H7 (cell line): ENCODE measurements at regions not wholly inside any gene's neighbourhood (a gene's known extent, or its start where the extent isn't known, plus 50 kb on each side); places are given as distances from the start of the nearest gene placed in this dataset.
A peak's percentile ranks its signal among the peaks of the same experiment; 100 is the strongest.

ENCODE experiments used
- DNase-seq: peaks from one replicate; pipeline ENCODE4 v3.0.0; 2012
- H3K27me3 ChIP-seq: 2 replicates; pipeline ENCODE4 v1.6.0; 2011; ENCODE audit warnings: mild to moderate bottlenecking, low read length; ENCODE audit not compliant: control insufficient read depth, insufficient read depth
- H3K36me3 ChIP-seq: replicated peaks from 2 replicates; pipeline ENCODE4 v1.5.1; 2011; ENCODE audit warnings: low read length; ENCODE audit not compliant: control insufficient read depth, insufficient read depth
- H3K4me3 ChIP-seq: 2 replicates; pipeline ENCODE4 v1.5.1; 2011; ENCODE audit warnings: low read depth, mild to moderate bottlenecking, control low read depth, low read length, moderate library complexity; ENCODE audit not compliant: insufficient read depth

DNA sequence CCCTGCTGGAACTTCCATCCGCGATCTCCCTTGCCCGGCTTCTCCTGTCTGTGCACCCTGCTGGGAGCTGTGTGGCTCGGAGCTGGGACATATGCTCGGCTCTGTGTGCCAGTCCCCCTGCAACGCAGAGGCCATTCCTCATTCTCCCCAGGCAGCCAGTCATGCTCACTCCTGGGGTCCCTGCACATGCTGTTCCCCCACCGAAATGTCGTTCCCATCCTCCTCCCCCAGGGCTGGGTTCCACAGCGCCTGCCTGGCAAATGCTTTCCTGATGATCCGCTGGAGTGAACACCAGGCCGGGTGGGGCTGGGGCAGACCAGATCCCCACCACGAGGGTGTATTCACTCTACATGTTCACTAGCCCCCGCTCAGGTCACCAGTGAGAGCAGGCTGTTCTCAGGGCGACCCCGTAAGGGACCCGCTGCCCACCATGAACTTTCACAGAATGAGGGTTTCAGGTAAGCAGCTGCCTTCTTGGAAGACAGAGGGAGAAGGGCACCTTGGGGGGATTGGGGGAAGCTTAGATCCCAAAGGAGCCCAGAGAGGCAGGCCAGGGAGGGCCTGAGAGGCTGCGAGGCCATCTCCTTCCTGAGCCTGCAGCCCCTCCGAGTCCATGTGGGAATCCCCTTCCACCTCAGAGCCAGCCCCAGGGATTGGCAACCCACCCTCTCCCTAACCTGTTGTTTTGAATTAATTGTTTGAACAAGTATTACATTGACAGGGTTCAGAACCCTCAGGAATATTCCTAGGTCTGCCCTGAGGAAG is 88.7 kb upstream of the IQSEC1 start:
- DNase-seq = peak; percentile 66
- no peaks in the 10 kb centered on the region for H3K27me3 ChIP-seq
- H3K36me3 ChIP-seq = no peaks in the 10 kb centered on the region
- no peak overlapping the region for H3K4me3 ChIP-seq

DNA sequence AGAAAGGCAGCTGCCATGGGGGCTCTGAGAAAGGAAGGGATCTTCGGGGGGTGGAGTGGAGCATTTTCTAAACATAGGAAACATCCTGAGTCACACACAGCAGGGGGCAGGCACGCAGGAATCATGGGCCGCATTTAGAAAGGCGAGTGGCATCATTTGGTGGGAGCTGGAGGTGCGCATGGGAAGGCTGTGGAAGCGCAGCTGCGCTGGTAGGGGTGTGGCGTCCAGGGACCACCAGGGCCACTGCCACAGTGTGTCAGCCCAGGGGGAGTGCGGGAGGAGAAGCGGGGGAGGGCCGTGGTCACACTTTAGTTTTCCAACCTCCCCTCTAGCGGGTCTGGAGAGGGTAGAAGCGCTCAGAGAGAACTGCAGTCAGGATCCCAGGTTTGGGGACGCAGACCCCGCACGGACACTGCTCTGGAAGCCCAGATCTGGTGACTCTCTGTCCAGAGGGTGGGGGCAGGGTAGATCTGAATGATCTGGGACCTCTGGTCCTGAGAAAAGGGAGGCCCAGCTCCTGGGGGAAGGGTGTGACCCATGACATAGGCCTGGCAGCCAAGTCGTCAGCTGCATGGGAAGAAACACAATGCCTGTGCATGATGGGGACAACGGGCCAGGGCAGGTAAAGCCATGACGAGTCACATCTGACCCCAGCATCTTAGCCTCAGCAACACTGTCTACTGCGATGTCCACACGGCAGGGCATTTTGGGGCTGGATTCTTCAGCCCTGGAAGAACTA is 88.0 kb upstream of the IQSEC1 start:
- Histone ChIP-seq H3K27me3 (no peaks in the 10 kb centered on the region), H3K4me3 (no peak overlapping the region), H3K36me3 (no peaks in the 10 kb centered on the region)
- peak; percentile 71 for DNase-seq

DNA sequence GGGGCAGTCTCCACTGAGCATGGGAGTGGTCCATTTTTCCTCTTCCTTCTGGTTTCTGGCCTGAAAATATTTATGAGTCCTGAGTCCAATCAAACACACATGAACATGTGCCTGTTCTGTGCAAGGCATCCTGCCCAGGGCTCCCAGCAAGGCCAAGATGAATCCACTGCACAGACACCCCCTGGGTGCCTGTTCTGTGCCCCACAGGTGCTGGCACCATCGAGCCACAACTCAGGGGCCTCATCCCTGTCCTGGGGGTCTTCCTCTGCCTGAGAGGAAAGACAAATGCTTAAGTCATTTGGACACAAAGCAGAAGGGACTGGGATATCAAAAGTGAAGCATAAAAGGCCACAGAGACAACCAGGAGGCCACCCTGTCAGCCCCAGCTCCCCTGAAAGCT is 87.4 kb upstream of the IQSEC1 start:
- Histone ChIP-seq H3K36me3 (no peaks in the 10 kb centered on the region), H3K27me3 (no peaks in the 10 kb centered on the region), H3K4me3 (no peak overlapping the region)
- DNase-seq = no peak

DNA sequence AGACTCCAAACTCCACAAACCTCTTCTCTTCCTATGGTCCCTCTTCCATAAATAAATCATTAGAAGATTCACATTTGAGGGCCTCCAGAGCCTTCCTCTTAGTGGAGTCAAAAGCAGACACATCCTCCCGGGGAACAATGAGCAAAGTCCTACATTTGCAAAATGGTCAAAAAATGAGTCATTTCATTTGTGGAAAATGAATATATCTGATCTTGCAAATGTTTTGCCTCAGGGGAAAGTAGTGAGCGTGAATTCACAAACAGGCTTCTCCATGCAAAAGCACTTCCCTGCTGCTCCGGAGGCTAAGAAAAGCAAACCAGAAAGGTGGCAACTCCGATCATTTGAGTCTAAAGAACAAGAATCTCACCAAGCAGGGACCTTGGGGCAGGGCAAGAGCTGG is 86.7 kb upstream of the IQSEC1 start:
- Histone ChIP-seq H3K36me3 (no peaks in the 10 kb centered on the region), H3K27me3 (no peaks in the 10 kb centered on the region), H3K4me3 (no peak overlapping the region)
- no peak for DNase-seq

DNA sequence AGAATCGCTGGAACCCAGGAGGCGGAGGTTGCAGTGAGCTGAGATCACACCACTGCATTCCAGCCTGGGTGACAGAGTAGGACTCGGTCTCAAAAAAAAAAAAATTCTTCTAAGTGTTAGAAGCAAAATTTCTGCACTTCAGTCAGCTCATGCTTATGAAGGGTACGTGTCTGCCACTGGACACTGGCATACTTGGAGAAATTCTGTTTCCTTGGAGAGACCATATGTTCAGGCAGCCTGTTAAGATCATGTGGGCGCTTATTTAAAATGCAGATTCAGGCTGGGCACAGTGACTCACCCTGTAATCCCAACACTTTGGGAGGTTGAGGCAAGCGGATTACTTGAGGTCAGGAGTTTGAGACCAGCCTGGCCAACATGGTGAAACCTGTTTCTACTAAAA is 85.6 kb upstream of the IQSEC1 start:
- no peak for DNase-seq
- H3K27me3 ChIP-seq = no peaks in the 10 kb centered on the region
- H3K36me3 ChIP-seq = no peaks in the 10 kb centered on the region
- H3K4me3 ChIP-seq = no peak overlapping the region

DNA sequence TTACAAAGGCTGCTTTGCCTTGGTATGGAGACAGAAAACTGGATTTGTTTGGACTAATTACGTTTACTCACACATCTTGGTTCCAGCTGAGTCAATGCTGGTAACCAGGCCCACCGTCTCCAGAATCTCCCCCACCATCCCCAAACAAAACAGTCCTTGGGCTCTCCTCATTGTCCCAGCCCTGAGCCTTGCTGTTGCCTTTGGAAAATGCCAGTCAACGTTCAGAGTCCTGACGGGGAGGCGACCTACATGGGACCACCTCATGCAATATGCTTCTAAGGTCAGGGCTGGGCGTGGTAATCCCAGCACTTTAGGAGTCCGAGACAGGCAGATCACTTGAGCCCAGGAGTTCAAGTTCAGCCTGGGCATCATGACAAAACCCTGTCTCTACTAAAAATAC is 85.2 kb upstream of the IQSEC1 start:
- H3K27me3 ChIP-seq = no peaks in the 10 kb centered on the region
- H3K36me3 ChIP-seq = no peaks in the 10 kb centered on the region
- no peak for DNase-seq
- no peak overlapping the region for H3K4me3 ChIP-seq

DNA sequence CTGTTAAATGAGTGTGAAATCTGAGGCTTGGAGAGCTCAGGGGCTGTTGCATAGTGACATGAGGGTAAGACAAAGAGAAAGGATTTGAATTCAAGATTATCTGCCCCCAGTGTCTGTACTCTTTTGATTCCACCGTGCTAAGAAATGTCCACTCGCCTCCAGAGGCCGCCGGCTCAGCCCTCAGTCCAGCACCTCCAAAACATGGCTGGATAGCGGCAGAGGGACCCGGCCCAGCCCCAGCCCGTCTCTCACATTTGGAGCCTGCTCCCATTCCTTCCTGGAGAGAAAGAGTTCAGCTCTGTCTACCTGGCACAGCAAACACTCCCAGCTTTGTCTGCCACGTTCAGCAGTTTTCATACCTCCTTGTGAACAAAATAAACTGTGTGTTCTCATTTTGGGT is 84.8 kb upstream of the IQSEC1 start:
- Histone ChIP-seq H3K36me3 (no peaks in the 10 kb centered on the region), H3K27me3 (no peaks in the 10 kb centered on the region), H3K4me3 (no peak overlapping the region)
- DNase-seq = no peak

DNA sequence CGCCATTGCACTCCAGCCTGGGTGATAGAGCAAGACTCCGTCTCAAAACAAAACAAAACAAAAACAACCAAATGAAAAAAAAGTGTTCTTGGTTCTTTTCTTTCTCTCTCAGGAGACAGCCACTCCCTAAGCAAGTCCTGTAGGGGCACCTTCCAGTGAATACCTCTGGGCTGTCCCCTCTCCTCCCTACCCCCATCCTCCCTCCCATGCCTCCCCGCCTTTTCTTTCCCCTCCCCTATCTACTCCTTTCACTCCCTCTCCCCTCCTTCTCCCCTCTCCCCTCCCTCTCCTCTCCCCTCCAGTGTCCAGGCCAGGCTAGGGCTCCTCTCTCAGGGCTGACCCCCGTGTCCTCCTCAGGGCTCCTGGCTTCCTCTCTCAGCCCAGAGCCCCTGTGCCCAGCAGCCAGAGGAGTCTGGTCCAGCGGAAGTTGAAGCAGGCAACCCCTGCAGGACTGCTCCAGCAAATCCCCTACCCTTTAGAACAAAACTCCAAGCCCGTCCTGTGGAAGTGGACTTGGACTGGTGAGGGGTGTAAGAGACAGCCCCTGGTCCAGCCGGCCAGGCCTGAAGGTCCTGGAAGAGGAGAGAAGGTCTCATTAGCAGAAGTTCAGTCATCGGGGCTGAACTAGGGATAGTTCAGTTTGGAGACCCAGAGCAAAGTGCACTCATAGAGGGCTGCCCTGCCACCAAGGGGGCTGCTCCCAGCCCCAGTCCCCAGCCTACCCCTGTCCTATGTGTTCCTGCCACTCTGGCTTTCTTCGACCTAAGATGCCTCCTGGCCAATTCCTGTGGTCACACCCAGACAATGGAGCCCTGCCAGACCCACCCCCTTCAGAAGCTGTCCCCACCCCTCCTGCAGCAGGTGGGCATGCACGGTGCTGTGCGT is 79.8 kb upstream of the IQSEC1 start:
- Histone ChIP-seq H3K36me3 (no peaks in the 10 kb centered on the region), H3K4me3 (no peak overlapping the region), H3K27me3 (no peaks in the 10 kb centered on the region)
- DNase-seq = peak; percentile 78

DNA sequence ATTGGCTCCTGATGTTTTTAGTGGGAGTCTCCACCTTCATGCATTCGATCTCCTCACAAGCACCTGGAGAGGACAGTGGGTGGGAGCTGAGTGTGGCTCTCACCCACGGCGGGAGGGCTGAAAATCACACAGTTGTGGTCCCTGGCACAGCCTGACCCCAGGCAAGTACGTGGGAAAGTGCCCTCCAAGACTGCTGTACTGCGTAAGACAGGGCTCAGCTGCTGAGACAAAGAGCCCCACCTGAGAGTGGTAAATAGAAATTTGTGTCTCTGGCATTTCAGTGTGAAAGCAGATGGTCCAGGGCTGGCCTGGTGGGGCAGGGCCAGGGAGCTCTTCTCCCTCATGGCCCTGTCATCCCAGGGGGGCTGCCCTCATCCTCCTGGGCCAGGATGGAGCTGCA is 77.4 kb upstream of the IQSEC1 start:
- no peak overlapping the region for H3K4me3 ChIP-seq
- H3K36me3 ChIP-seq = no peaks in the 10 kb centered on the region
- no peak for DNase-seq
- no peaks in the 10 kb centered on the region for H3K27me3 ChIP-seq

DNA sequence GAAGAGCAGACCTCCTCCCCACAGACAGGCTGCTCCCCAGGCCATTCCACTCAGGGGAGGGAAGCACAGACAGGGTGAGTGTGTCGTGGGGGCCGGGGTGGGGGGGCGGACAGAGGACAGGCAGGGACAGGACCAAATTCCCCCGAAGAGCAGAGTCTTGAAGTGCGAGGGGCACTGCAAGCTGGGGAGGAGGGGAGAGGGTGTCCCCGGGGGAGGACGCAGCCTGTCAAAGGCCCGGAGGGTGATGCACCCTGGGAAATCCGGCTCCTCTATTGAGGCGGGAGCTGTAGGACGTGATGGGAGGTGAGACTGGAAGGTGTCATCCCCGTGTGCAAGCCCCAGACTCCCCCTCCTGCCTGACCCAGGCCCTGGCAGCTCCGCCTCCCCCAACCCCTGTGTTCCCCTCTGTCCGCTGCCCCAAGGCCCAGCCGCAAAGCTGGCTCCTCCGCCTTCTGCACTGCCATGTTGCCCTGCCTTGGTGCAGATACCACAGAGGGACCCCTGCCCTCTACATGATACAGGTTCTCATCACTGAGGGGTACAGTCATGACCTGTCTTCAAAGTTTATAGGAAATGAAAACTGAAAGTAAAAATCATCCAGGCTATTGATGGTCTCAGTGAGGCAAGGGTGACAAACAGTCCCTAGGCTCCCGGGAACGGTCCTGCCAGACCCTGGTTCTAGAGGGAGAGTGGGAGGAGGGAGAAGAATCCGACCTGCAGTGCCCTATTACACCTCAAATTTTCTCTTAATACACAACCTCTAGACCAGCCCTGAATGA is 76.3 kb upstream of the IQSEC1 start:
- DNase-seq = peak; percentile 75

DNA sequence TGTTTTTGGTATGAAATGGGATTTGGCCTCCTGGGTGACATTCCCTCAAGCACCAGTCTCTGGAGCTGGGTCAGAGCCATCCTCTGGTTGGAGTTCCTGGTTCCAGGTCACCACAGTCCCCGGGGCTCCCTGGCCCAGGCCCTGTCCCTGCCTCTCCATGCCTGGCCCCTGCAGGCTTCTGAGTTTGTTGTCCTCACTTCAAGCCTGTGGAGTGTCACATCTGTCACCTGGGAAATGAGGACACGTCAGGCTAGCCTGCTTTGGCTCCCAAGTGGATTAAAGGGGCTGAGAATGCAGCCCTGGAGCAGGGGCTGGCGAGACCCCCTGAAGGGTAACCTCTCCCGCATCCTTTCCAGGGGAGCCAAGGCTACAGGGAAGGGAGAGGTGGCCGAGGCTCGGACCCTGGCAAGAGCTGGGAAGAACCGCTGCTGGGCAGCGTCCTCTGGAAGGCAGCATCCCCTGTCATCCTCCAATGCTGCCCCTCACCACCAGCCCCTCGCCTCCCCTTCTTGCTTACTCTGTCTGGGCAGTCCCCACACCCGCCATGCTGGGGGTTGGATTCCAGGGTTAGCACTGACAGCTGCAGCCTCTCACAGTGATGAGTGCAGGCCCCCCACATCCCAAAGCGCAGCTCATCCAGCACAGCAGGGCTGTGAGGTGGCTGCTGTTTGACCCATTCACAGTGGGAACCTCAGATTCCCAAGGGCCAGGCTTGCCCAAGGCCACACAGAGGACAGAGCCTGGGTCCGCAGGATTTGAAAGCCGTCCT is 75.5 kb upstream of the IQSEC1 start:
- Histone ChIP-seq H3K27me3 (no peaks in the 10 kb centered on the region), H3K36me3 (no peaks in the 10 kb centered on the region), H3K4me3 (no peak overlapping the region)
- no peak for DNase-seq

More for the DNA sequence above, 76.3 kb upstream of the IQSEC1 start:
- H3K36me3 ChIP-seq = no peaks in the 10 kb centered on the region
- no peaks in the 10 kb centered on the region for H3K27me3 ChIP-seq
- no peak overlapping the region for H3K4me3 ChIP-seq

DNA sequence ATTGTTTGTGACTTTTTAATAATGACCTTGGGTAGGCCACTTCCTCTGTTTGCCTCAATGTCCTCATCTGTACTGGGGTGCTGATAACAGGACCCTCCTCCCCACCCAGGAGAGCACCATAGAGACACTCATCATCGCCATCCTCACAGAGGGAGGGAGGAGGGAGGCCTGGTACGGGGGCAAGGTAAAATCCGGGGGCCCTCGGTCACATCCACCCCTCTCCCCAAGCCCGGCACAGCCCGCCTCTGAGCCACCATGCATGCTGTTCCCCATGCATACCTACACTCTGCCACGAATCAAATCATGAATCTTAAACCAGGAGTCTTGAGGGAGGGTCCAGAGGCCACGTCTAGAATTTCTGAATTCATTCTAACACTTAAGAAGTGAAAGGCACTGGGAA is 74.9 kb upstream of the IQSEC1 start:
- Histone ChIP-seq H3K4me3 (no peak overlapping the region), H3K27me3 (no peaks in the 10 kb centered on the region), H3K36me3 (no peaks in the 10 kb centered on the region)
- no peak for DNase-seq

DNA sequence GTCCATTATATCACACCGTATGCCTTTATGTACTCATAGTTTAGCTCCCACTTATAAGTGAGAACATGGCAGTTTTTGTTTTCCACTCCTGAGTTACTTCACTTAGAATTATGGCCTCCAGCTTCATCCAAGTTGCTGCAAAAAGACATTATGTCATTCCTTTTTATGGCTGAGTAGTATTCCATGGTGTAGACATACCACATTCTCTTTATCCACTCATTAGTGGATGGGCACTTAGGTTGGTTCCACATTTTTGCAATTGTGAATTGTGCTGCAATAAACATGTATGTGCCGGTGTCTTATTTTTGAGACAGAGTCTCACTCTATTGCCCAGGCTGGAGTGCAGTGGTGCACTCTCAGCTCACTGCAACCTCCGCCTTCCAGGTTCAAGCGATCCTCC is 74.1 kb upstream of the IQSEC1 start:
- no peaks in the 10 kb centered on the region for H3K27me3 ChIP-seq
- H3K4me3 ChIP-seq = no peak overlapping the region
- no peak for DNase-seq
- H3K36me3 ChIP-seq = no peaks in the 10 kb centered on the region
